Left renal pelvis (tissue), 4 donors: ENCODE measurements at regions not wholly inside any gene's neighbourhood (a gene's known extent, or its start where the extent isn't known, plus 50 kb on each side); places are given as distances from the start of the nearest gene placed in this dataset.

Experiments
- DNase-seq, 4 donors: peaks; one replicate each; pipeline ENCODE4 v3.0.0-alpha.2; 2013; ENCODE audit warnings: low read depth in 4 of 4, low spot score in 3 of 4

DNA sequence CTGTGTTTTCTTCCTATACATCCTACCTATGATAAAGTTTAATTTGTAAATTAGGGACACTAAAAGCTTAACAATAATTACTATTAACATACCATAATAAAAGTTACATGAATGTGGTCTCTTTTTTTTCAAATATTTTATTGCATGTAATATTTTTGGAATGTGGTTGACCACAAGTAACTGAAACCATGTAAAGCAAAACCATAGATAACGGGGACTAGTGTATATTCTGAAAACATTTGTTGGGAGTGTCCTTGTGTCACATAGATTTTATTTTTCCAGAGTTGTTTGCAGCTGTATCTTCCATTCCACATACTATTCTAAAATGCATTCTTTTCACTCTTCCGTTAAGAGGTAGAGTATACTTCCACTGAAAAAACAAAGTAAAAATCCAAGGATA, 200.4 kb downstream of the KIF18A start:
- DNase-seq, result no peak

DNA sequence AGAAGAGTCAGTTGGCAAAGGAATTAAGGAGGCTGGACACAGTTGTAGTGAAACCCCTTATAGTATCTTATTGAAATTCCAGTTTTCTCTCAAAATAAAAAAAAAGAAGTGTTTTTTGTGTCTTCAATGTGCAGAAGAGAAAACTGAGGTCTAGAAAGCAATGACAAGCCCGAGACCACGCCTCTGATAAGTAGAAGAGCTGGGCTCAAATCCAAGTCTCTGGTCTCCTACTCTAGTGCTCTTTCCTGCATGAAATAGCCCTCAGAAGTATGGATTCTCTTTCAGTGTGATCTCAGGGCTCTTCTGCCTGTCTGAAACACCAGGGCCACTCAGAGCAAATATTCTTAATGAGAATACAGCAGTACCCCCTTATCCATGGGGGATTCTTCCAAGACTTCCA, 200.9 kb downstream of the KIF18A start:
- no peak for DNase-seq

DNA sequence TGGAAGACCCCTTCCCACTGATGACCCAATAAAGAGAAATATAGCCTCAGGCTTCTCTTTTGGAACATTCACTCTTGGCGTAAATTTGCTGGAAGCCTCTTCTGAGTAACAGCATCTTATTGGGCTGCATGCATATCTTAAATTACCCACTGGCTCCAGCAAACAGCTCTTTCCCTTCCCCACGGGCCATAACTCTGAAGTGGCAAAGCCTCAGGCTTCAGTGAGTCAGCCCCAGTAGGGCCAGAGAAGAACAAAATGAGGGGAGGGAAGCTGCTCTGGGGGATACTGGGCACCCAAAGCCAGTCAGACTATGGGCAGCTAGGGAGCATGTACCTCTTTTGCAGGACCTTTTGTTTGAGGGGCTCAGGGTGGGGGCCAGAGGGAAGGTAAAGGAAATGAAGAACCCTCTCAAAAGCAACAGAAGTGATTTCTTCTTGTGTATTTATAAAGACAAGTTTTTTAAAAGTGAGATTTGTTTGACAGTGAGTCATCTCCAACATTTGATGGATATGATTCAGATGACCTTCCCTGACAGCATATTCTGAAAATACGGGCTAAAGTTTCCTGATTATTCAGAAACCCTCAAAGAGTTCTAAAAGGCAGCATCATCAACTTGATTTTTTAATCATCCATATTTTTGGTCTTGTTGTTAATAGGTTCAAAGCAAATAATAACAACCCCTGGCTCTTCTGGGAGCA, 203.4 kb downstream of the KIF18A start:
- DNase-seq, result no peak

DNA sequence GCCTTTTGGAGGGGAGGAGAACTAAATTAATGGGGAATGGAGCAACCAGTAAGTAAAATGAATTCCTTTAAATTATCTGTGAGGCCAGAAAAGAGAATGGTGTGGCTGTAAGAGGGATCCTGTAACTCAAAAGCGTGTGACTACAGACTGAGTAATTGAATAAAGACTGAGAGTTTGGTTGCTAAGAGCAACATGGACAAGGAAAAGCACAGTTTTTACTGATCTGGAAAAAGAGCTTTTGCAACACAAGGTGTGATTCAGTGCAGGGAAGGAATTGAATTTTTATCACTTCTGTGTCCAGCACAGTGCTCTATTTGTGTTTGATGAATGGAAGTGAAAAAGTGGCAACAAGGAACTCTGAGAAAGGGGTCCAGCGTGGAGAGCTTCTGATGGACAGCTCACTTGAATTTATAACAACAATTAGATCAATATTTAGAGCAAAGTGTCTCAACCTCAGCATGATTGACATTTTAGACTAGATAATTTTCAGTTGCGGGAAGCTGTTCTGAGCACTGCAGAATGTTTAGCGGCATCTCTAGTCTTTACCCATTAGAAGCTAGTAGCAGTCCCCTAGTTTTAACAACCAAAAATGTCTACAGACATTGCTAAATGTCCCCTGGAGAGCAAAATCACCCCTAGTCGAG, 202.8 kb upstream of the BDNF start:
- no peak for DNase-seq

DNA sequence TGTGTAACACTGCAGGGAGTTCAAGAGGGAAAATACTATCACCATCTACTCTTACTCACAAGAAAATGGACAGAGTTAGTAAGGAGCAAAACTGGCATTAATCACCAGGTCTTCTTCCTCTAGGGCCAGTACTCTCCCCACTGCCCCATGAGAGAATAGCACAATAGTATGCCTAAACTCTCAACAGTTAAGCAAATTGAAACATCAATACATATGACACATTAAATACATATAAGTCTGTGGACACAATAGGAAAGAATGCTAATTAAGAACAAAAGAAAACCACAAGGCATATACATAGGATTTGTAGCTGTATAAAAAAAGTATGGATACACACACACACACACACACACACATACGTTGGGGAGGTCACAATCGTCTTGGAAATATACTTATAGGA, 197.9 kb upstream of the BDNF start:
- no peak for DNase-seq

DNA sequence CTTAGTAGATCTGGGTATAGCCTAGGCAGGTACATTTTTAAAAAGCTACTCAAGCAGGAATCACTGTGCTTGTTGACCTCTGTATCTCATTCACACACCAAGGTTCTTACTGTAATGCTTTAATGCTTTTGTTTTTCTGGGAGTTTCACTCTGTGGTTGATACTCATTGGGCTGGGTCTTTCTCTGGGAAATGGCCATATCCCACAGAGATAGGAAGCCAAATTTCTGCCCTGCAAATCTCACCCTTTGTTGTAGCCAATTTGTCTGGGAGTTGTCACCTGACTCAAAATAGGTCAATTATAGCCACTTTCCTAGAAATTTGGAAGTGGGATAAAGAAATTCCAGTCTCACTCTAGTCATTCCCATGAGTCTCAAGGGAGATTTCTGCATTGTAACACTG, 195.8 kb upstream of the BDNF start:
- DNase-seq, result no peak

DNA sequence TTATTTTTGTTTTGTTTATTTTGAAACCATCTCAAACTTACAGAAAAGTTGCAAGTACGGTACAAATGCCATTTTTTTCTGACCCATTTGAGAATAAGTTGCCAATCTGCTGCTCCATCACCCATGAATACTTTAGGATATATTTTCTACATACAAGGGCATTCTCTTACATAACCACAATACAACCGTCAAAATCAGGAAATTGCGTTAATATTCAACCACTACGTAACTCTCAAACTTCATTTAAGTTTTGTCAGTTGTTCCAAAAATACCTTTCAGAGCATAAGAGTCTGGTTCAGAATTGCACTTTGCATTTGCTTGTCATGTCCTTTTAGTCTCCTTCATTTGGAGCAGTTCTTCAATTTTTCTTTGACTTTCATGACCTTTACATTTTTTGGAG, 194.3 kb upstream of the BDNF start:
- DNase-seq, result no peak

DNA sequence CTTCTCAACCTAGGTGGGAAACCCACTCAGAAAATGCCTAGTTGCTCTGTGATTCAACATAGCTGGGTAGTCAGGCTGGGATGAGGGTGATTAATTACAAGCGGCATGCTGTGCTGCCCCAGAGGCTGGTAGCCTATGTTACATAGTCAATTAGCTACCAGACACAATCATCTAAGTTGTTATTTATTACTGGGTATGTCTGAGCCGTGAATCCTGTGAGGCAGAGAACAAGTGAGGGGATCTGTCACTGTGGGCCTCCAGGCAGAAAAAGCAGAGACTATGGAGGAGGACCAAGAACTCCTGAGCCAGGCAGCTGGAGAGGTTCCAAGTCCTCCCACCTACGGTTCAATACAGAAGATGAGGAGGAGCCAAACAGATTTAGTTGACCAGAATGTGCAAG, 186.6 kb upstream of the BDNF start:
- no peak for DNase-seq

DNA sequence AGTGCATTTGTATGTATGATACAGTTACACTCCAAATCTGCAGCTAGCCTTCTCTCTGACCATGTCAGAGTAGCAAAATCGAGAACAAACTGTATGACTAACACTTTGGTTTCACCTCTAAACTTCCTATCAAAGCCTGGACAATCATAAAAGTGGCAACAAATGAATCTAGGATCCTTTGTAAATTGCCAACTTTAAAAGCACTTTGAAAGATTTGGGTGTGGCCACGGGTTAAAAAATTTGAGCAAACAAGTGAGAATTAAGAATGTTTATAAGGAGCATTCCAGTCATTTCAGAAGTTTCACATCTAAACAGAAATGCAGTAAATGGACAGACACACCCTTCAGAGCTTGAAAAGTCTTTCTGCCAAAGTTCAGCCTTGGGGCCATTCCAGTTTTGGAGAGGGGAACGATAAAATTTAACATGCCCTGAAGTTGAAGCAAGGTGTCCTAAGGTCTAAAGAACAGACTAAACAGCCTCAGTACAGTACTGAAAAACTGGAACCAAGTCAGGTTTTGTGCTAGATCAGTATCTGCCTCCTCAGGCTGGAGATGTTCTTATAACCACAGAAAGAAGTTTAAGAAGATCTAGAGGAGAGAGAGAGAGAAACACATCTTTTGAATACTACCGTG, 181.9 kb upstream of the BDNF start:
- DNase-seq, result no peak

DNA sequence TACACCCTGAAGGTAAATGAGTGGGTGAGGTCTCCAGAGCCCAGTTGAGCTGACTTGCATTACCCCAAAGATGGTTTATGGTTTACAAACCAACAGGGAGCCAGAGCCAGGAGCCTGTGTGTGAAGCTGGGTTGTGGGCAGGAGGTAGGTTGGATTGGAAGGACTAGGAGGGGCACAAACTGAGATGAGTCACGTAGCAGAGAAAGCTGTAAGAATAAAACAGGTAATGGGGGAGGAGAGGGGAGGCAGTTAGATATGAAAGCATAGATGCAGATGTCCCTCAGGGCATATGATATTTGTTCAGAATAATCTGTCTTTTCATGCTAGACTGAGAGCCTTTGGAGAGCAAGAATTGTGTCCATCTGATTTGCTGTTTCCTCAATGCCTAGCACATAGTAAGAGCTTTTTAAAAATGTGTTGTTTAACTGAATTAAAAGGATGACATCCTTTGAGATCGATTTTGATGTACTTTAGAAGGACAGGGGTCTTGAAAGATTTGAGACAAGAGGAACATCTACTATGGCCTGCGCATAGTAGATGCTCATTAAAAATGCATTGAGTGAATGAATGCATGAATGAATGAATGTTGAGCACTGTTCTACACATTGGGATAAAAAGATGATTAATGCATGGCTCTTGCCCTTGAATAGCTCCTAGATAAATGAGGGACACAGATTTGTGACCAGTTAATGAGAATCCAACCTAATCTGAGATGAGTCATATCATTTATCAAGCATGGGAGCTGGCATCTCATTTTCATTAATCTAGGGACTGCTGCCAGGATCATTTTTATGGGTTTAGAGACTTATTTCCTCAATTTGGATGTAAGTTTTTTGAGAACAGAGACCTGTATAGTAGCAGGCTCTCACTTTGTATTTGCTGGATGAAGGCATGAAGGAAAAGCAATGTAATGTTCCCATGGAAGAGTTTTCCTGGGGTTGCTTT, 175.8 kb upstream of the BDNF start:
- DNase-seq, result no peak

DNA sequence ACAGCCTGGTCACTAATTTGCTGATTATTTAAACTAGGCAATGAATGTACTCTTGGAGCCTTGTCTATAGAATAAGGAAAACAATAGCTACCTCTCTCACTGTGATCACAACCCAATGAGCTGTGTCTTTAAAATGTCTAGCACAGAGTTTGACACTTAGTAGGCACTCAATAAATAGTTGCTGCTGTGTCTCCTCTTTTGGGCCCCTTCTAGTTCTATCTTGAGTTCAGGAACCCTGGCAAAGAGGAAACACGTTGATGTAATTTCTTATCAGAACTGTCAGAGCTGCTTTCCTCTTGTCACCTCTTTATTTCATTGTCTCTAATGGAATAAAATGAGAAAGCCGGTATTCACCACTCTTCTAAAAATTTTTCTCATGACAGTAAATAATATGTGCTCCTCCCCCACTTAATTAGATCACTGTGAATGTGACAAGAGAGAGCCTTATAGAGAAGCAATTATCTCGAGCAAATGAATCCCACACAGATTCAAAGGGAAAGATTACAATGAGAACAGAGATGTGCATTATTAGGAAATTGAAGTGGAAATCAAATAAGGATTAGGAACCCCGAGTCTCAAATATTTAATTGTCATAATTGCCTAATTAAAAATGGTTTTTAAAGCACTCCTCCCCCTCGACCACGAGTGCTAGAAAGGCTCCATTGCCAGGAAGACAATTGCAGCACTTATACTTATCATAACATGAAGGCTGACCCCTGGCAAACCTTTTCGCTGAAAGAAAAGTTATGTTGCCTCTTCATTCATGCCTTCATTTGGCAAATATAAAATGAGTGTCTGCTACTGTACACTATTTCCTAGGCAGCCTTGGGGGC, 175.0 kb upstream of the BDNF start:
- DNase-seq, result no peak

DNA sequence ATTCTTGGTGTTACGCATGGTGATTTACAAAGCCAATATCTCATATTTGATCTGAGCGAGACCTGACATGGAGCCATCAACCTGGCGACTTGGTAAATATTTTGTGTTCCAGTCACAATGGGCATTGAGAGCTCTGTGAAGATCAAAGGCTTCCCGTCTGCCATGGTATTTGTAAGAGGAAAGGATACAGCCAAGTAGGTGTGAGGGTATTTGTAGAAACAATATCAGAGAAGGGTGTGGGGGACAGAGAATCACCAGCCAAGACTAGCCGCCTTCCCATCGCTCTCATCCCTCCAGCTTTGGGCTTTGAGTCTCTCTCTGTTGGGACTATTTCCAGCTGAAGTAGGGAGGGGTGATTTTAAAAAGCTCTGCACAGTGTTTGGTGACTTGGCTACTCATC, 173.4 kb upstream of the BDNF start:
- DNase-seq, result no peak

DNA sequence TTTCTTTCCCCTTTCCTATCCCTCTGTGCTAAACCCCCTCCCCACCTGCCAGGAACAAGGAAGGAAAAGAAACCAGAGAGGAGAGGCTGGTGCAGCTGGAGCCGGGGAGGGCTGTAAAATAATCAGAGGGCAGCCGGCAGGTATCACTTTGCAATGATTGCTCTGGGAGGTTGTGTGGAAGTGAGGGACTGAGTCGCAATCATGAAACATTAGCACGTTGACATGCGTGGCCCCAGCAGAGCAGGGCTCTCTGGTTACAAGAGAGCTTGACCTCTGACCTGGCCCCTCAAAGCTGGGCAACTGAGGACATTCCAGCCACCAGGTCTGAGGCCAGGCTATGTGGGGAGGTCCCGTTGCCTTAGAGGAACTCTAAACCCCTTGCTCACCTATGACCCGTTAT, 170.8 kb upstream of the BDNF start:
- no peak for DNase-seq

DNA sequence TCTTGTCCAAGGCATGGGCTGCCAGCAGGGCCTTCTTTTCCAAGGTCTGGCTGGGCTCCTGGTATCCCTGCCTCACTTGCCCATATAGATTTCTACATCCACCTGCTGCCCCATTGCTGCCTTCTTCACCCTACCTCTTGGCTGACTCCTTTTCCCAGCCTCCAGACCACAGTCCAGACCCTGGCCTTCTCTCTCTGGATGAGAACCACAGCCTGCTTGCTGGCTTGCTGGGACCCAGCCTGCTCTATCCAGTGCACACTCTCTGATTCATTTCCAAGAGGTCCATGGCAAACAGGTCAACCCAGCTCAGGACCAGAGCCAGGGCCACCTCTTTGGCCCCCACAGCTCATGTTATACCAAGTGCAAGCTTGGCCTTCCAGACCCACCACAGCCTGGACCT, 169.4 kb upstream of the BDNF start:
- no peak for DNase-seq

DNA sequence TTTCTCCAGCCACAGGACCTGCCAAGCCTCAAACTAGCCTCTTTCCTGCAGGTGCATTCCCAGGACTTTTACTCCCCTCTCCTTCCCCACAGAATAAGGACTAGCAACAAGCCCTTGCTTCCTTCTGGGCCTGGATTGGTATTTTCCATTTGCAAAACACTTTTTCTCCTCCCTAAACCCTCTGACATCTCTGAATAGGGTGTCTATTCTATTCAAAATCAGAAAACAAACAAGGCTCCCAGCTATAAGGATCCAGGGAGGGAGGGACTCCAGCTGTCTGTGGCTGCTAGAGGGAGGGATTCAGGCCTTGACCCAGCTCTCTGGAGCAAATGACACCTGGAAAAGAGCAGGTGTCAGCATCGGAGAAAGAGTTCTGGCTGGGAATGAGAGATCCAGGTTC, 168.5 kb upstream of the BDNF start:
- DNase-seq, result no peak

DNA sequence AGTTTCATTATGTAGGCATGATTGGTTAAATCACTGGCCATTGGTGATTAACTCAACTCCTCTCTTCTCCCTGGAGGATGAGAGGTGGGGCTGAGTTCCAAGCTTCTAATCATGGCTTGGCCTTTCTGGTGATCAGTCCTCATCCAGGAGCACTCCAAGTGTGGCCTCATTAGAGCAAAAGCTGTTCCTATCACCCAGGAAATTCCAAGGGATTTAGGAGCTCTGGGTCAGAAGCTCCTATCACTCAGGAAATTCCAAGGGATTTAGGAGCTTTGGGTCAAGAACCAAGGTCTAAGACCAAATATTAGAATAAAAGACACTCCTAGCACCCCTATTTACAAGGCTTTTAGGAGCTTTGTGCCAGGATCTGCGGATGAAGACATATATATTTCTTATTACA, 168.0 kb upstream of the BDNF start:
- no peak for DNase-seq

DNA sequence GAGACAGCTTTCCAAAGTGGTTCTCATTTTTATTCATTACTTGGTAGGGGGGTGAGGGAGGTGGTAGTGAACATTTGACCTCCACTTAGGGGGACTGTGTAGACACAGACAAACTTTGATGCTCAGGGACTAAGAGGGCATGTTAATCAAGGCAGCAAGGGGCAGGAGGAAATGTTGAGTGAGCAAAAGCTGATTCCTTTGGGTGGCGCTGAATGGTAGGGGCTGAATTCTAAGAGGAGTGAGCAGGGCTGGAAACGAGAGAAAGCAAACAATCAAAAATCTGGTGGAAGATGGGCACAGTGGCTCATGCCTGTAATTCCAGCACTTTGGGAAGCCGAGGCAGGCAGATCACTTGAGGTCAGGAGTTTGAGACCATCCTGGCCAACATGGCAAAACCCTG, 164.8 kb upstream of the BDNF start:
- no peak for DNase-seq

DNA sequence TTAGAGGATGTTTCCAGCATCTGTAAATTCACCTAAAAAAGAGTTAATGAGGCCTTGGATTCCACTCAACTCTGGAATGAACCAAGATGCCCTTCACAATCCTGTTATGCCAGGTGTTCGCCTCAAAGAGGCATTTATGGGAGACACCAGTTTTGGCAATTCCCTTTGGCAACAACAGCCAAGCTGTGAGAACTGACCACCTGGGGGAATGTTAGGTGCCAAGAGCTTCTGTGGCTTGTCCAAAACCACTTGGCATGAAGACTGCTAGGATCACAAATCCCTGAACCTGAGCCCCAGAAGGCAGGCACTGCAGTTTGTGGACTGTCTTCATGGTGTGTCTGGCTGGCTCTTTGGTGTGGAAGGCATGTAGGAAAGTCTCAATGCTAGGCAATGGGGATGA, 164.4 kb upstream of the BDNF start:
- DNase-seq, result no peak

DNA sequence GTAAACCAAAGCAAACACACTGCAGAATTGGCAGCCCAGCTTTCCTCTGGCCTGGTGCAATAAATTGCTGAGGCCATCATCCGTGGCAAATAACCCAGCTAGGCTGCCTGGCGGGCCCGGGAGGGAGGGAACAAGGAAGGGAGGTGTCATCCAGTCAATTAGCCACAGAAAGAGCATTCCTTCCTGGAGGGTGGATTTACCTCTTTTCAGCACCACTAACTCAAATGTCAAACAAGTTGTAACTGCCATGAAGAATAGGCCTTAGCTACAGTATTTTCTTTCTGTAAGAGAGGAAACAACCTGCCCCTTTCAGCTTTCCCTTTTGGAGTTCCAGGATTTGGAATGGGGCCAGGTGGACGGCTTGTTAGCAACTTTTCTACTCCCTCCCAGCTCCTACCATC, 163.8 kb upstream of the BDNF start:
- DNase-seq, result peak; percentile 48 to 82 (median 56)

DNA sequence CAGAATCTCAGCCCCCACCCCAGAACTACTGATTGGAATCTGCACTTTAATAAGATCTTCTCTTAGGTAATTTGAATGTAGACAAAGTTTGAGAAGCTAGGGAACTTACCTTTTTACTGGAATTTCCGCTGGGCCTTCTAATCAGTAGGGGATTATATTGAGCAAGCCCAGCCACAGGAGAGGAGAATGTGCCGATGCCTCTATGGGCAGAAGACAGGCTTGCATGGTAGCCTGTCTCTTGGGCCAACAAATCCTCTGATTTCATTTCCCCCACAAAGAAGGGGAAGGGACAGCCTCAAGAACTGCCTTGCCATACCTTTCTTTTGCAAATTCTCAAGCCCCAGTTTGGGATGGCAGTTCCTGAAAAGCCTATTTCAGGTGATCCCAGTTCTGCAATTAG, 163.4 kb upstream of the BDNF start:
- no peak for DNase-seq
